GM13976 (cell line): ENCODE measurements at regions not wholly inside any gene's neighbourhood (a gene's known extent, or its start where the extent isn't known, plus 50 kb on each side); places are given as distances from the start of the nearest gene placed in this dataset.

ENCODE experiments used
- DNase-seq: peaks from one replicate; pipeline ENCODE4 v3.0.0; 2012; ENCODE audit warnings: low spot score
- in situ Hi-C: fragments of 300-500 bp; cut with MboI; formaldehyde crosslinking; loops from one replicate; pipeline ENCODE4 v1.12.0; 2022; ENCODE audit warnings: low sequenced_read_pairs, mixed read lengths, inconsistent platforms; ENCODE audit not compliant: unreplicated experiment
- TF ChIP-seq, protein P1 (sequence below): IDR thresholded peaks from 2 replicates; pipeline ENCODE4 v1.5.1; 2012; ENCODE audit warnings: borderline replicate concordance, mild to moderate bottlenecking; ENCODE audit not compliant: insufficient read depth; ENCODE audit errors: extremely low read depth, missing control alignments, control extremely low read depth

DNA sequence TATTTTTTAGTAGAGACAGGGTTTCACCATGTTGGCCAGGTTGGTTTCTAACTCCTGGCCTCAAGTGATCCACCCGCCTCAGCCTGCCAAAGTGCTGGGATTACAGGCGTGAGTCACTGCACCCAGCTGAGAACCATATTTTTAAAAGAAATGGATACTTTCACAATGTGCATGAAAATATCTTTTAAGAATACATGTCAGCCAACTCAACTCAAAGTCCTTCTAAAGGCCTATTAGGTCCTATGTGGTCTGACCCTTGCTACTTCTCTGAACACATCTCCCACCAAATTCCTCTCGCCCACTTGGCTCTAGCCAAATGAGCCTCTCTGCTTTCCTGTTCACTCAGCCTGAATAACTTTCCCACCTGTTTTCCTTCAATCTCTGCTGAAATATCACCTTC, 119.6 kb downstream of the MTX2 start:
- in situ Hi-C loops = no loop called here
- TF ChIP-seq, protein P1, sequence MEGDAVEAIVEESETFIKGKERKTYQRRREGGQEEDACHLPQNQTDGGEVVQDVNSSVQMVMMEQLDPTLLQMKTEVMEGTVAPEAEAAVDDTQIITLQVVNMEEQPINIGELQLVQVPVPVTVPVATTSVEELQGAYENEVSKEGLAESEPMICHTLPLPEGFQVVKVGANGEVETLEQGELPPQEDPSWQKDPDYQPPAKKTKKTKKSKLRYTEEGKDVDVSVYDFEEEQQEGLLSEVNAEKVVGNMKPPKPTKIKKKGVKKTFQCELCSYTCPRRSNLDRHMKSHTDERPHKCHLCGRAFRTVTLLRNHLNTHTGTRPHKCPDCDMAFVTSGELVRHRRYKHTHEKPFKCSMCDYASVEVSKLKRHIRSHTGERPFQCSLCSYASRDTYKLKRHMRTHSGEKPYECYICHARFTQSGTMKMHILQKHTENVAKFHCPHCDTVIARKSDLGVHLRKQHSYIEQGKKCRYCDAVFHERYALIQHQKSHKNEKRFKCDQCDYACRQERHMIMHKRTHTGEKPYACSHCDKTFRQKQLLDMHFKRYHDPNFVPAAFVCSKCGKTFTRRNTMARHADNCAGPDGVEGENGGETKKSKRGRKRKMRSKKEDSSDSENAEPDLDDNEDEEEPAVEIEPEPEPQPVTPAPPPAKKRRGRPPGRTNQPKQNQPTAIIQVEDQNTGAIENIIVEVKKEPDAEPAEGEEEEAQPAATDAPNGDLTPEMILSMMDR = no peak
- DNase-seq = no peak

DNA sequence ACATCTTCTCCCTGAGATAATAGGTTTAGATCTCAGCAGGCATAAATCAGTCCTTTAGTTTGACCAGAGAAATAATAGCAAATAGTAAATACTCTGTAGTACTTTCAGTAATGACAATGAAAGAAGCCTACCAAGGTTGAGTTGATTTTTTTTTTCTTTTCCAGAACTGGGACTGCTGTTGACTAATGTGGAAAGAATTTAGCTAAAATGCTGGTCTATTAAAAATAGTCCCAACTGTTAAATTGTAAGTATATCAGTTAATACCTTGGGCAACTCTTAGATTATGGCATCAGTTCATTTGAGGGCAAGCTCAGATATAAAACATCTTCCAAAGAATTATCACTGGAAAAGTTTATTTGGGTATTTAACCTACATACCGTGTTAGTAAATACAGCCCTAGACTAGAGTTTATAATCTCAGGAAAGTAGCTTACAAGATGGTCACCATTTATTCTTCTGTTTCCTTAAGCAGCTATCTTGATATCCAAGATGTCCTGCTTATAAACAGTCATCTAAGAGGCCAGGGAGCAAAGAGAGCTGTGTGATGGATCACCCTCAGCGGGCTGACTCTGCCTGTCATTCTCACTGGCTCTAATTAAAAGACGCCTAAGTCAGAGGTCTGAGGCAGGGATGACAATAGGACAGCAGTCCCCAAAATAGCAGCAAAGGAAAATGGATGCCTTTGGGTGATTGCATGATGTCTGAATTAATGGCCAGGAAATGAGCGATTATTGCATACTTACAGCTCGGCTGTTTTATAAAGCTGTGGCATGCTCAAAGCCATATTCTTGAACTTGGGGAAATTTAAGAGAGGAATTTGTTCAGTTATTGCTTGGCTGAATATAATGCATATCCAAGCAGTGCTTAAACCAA, 121.3 kb downstream of the MTX2 start:
- in situ Hi-C loops = no loop called here
- DNase-seq = no peak
- TF ChIP-seq, protein P1 = no peak

DNA sequence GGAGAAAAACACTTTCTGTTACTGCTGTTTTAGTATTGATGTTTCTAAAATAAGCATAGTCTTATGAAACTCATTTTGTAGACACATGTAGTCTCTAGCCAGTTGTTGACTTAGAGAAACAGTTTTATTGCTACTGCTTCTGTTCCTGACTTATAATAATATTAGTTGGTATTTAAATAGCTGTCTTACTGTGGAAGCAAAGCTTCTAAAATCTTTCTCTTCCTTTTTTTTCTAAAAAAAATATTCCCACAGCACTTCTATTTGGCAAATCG, 121.8 kb downstream of the MTX2 start:
- in situ Hi-C loops = no loop called here
- TF ChIP-seq, protein P1 = no peak
- DNase-seq = no peak

DNA sequence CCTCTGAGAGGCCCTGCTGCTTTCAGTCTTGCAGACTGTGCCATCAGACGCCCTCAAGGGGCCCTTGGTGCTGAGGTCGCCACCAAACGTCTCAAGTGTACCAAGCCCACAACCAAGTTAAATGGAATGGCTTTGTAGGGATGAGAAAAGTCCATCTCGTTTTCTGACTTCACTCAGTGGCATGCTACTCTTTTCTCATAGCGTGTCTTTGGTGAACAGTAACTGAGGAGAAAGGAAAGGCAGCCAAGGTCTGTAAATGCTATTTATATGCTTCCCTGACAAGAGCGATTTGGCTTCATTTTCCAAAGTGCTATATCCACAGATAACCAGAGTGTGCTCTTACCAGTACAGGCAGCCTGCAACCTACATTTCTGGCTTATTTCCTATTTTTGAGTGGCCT, 123.0 kb downstream of the MTX2 start:
- DNase-seq = no peak
- TF ChIP-seq, protein P1 = no peak
- in situ Hi-C loops = no loop called here

DNA sequence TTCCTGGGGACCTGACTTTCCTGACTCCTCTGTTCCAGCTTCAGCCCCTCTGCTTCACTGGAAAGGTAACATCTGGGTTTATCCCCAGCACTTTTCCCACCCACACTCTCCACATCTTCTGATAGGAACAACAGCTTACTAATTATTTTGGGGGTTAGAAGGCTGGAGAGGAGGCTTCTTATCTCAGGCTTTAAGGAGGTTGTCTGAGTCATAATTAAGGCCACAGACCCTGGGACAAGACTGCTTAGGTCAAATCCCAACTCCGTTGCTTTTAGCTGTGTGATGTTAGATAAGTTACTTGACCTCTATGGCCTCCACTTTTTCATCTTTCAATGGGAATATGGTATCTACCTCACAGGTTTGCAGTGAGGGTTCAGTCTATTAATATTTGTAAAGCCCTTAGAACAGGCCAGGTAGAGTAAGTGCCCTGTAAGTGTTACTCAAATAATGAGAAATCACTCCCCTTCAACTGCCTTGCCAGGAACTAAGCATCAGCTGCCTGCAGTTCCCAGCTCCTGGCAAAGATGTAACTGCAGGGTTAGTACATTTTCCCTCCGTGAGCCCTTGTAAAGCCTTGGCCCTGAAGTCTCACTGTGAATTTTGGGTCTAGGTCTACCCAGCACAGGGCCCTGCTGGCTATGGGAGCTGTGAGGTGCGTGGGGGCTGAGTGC, 123.6 kb downstream of the MTX2 start:
- in situ Hi-C loops = no loop called here
- TF ChIP-seq, protein P1 = no peak
- DNase-seq = no peak

DNA sequence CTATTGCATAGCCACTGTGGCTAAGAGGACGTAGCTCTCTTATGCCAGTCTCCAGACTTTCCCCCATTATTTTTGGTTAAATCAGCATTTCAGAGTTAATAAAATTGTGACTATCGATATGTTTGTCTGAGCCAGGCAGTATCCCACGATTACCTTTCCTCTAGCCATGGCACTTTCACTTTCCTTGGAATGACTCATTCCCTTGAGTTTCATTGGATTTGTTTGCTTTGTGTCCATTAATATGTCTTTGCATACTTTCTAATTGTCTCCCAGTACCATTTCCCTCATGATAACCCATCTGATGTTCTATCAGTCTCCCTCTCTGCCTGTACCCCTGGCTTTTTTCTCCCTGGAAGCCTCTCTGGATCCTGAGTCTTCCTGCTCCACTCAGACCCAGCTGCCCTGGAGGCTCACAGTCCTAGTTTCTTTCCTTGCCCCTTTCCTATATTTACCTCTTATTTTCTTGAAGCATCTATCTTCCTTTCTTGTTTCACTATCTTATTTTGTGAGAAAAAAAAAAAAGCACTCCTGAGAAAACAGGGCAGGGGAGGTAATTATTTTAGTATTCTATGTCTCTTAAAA, 126.1 kb downstream of the MTX2 start:
- in situ Hi-C loops = no loop called here
- TF ChIP-seq, protein P1 = no peak
- DNase-seq = no peak
